ENCODE measurements at regions not wholly inside any gene's neighbourhood (a gene's known extent, or its start where the extent isn't known, plus 50 kb on each side); places are given as distances from the start of the nearest gene placed in this dataset.

DNA sequence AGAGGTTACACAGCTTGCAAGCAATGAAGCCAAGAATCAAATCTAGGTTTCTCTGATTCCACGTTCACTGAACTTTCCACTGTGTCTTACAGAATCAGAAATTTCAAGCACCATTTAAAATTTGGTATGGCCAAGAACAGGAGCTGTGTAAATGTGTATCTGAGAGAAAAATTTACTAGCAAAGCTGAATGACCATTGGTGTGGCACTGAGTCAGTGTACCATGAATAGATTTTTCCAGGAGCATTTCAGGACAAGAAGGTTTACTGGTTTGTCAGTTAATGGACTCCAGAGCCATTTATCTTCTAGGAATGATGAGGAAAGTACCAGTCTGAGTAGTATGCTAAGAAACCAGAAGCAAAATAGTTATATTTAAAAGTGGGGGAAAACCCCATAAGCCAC is 269.4 kb upstream of the FAT3 start:
- CTCF ChIA-PET, result no interaction called here
- no peaks in the 10 kb centered on the region for H3K27me3 Mint-ChIP-seq

DNA sequence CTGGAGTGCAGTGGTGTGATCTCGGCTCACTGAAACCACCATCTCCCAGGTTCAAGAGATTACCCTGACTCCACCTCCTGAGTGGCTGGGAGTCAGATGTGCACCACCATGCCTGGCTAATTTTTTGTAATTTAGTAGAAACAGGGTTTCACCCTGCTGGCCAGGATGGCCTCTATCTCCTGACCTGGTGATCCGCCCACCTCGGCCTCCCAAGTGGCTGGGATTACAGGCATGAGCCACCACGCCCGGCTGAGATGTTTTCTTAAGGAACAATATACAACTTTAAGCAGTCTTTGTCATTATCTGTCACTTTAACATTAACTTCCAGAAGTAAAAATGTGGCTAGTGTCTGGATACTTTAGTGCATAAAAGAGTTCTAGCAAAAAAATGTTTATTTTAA is 272.6 kb upstream of the FAT3 start:
- H3K36me3 Mint-ChIP-seq, result no peaks in the 10 kb centered on the region
- H3K4me3 Mint-ChIP-seq, result no peak overlapping the region
- ATAC-seq (no peak), DNase-seq (no peak)
- H3K27me3 Mint-ChIP-seq, result no peaks in the 10 kb centered on the region
- CTCF ChIA-PET, result no interaction called here
- H3K4me1 Mint-ChIP-seq, result no peaks in the 10 kb centered on the region
- no peak overlapping the region for H3K27ac Mint-ChIP-seq
- H3K9me3 Mint-ChIP-seq (ENCODE audit: low read depth), result no peaks in the 10 kb centered on the region

More for the DNA sequence above, 269.4 kb upstream of the FAT3 start:
- H3K27ac Mint-ChIP-seq, result no peak overlapping the region
- no peaks in the 10 kb centered on the region for H3K36me3 Mint-ChIP-seq
- no peaks in the 10 kb centered on the region for H3K4me1 Mint-ChIP-seq
- DNase-seq (no peak), ATAC-seq (no peak)
- H3K4me3 Mint-ChIP-seq, result no peak overlapping the region
- no peaks in the 10 kb centered on the region for H3K9me3 Mint-ChIP-seq (ENCODE audit: low read depth)

DNA sequence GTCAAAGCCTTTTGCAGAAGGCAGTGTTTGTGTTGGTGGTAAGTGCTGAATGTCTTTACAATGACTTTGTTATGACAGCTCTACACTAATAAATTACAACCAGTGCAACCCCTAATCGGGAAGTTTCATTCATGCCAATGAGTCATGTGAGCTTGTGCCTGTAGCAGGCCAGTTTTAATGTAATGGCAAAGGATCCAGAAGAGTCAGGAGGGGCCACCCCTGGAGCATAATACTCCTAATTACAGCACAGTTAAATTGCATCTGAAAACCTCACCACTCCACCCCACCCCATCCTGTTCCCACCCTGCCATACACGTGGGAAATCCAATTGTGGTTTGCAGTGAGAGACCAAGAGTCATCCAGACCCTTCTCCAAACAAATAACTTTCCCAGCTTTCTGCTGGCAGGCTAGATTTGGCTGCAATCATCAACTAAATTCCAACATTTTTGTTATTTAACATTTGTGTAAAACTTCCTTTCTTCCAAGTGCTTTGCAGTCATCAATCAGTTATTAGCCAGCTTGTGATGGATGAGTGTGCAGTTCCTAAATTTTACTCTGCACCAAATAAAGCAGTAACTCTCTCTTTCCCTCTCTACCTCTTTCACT is 277.3 kb upstream of the FAT3 start:
- H3K27me3 Mint-ChIP-seq, result no peaks in the 10 kb centered on the region
- no peak overlapping the region for H3K4me3 Mint-ChIP-seq
- H3K4me1 Mint-ChIP-seq, result no peaks in the 10 kb centered on the region
- ATAC-seq (no peak), DNase-seq (no peak)
- CTCF ChIA-PET, result no interaction called here
- no peak overlapping the region for H3K27ac Mint-ChIP-seq
- no peaks in the 10 kb centered on the region for H3K36me3 Mint-ChIP-seq
- no peaks in the 10 kb centered on the region for H3K9me3 Mint-ChIP-seq (ENCODE audit: low read depth)

DNA sequence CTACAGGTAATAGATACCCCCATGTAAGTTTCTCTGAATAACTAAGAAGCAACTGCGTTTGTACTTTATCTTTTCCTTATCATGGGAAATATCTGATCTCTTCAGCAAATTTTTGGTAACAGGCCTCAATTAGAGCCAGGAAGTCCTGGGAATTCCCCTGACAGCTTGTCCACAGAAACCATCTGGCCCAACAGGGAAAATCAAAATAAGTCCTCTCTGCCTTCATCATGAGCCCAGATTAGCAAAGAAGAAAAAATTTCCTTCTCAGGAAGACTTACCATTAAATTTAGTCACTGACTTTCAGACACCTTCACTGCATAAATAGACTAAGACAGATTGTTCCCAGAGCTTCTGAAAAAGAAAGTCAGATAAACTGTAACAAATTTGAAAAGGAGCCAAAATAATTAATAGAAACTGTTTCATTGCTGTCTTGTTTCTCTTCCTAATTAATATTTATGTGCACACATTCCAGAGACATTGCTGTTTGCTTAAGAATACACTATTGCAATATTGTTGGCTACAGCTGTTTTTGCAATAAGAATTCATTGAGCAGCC is 278.1 kb upstream of the FAT3 start:
- CTCF ChIA-PET, result interaction anchor here (0.6 kb wide), 1 partner anchor 296 kb away, joined by 3 read pairs; no protein-coding TSS in a partner anchor
- Mint-ChIP-seq H3K9me3 (ENCODE audit: low read depth) (no peaks in the 10 kb centered on the region), H3K27me3 (no peaks in the 10 kb centered on the region), H3K4me3 (no peak overlapping the region), H3K27ac (no peak overlapping the region), H3K36me3 (no peaks in the 10 kb centered on the region), H3K4me1 (no peaks in the 10 kb centered on the region)
- no peak for ATAC-seq
- no peak for DNase-seq

DNA sequence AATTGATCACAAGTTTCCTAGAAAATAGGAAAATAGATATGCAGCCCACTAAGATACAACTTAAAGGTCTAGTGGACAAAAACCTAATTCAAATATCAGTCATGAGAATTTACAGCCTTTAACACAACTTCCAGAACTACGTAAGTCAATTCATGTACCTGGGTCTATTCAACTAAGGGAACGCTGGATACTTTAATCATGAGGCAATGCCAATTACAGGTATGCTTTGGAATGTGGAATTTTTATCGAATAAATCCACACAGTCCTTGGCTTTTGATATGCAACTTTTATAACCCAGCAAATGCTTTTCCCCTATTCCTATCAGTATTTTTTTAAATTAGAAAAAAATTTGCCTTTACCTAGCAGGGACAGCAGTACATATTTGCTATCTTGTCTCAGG is 289.5 kb upstream of the FAT3 start:
- CTCF ChIA-PET, result no interaction called here
- ATAC-seq, result no peak
- DNase-seq, result no peak
- Mint-ChIP-seq H3K9me3 (ENCODE audit: low read depth) (peaks cover 11% of the 10 kb centered on the region), H3K27me3 (no peaks in the 10 kb centered on the region), H3K4me3 (no peak overlapping the region), H3K27ac (no peak overlapping the region), H3K4me1 (no peaks in the 10 kb centered on the region), H3K36me3 (no peaks in the 10 kb centered on the region)

DNA sequence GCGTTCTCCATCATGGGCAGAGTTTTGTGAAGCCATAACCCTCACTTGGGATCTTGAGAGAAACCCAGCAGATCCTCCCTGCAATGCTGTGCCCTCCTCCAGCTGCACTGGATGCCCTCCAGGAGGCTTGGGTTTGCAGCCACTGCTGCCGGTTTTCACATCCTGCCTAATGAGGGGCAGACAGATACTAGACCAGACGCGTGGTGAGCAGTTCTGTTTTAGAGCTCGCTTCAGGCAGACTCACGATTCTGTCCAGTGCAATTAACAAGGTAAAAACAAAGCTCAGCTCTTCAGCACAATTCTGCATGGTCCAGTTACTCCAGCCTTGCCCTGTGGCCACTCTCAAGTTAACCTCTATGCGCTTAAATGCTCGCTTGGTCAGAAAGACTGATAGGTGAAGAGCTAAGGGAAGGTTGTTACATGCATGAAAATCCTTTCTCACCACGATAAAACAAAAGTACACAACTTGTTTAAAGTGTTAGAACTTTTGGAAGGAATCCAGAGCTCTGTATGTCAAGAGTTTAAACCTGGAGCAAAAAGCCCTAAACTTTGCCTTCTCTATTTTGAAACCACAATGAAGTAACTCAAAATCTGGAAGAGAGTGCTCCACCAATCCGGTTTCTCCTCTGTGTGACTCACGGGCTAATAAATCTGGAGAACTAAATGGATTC is 292.3 kb upstream of the FAT3 start:
- no peak for DNase-seq
- no peak for ATAC-seq
- Mint-ChIP-seq H3K9me3 (ENCODE audit: low read depth) (peaks cover 11% of the 10 kb centered on the region), H3K27me3 (no peaks in the 10 kb centered on the region), H3K4me1 (no peaks in the 10 kb centered on the region), H3K27ac (no peak overlapping the region), H3K36me3 (no peaks in the 10 kb centered on the region), H3K4me3 (no peak overlapping the region)
- CTCF ChIA-PET, result no interaction called here

DNA sequence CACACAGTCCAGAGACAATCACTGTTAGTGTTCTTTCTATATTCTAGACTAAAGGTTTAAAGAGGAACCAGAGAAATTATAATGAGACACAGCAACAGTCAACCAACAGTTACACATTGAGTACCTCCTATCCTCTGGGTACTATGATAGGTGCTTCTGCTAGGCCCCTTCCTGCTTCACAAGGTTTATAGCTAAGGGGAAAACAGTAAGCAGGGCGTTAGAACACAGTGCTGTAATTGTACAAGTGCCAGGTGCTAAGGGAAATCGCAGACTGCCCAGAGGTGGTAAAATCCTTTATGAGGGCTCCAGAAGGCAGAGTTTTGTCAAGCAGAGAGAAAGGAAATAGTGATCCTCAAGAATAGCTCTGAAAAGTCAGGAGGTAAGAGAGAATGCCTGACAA is 297.2 kb upstream of the FAT3 start:
- no peak overlapping the region for H3K27ac Mint-ChIP-seq

DNA sequence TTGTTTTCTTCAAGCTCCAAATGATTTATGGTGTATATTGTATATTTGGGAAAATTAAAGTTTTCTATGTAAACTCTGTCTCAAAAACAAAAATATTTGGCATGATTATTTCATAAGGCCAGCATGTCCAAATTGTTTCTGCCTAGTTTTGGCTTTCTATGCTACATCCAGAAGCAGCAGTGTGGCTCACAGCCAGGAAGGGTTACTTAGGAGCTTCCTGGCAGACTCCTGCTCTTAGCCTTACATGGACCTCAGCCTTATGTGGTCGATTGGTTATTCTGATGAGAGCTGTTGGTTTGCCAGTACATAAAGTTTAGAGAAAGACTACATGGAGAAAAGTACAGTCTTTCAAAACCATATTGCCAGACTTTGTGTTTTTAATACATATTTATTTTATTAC is 297.7 kb upstream of the FAT3 start:
- Mint-ChIP-seq H3K4me1 (no peaks in the 10 kb centered on the region), H3K36me3 (no peaks in the 10 kb centered on the region), H3K9me3 (ENCODE audit: low read depth) (peaks cover 12% of the 10 kb centered on the region), H3K27ac (no peak overlapping the region), H3K4me3 (no peak overlapping the region), H3K27me3 (no peaks in the 10 kb centered on the region)
- ATAC-seq (no peak), DNase-seq (no peak)
- CTCF ChIA-PET, result no interaction called here

More for the DNA sequence above, 297.2 kb upstream of the FAT3 start:
- H3K4me1 Mint-ChIP-seq, result no peaks in the 10 kb centered on the region
- CTCF ChIA-PET, result no interaction called here
- no peak for DNase-seq
- peaks cover 12% of the 10 kb centered on the region for H3K9me3 Mint-ChIP-seq (ENCODE audit: low read depth)
- H3K4me3 Mint-ChIP-seq, result no peak overlapping the region
- ATAC-seq, result no peak
- no peaks in the 10 kb centered on the region for H3K27me3 Mint-ChIP-seq
- no peaks in the 10 kb centered on the region for H3K36me3 Mint-ChIP-seq

DNA sequence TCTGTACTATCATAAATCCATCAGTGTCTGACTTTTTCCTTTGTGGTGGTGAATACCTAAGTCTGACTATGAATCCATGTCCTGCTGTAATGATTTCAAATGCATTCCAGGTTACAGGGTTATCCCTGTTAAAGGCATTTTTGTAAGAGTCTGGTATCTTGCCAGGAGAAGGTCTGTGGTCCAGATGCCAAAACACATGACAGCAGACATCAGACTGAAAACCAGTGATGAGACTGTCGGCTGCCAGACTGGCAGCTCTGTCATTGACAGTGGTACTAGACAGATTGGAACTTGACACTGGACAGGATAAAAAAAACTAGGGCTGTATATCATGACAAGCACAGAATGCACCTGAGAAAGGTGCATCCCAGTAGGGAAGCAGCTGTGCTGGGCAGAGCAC is 301.8 kb upstream of the FAT3 start:
- no peak for ATAC-seq
- Mint-ChIP-seq H3K4me1 (no peaks in the 10 kb centered on the region), H3K9me3 (ENCODE audit: low read depth) (peaks cover 5% of the 10 kb centered on the region), H3K27me3 (no peaks in the 10 kb centered on the region), H3K36me3 (no peaks in the 10 kb centered on the region), H3K27ac (no peak overlapping the region), H3K4me3 (no peak overlapping the region)
- no peak for DNase-seq
- CTCF ChIA-PET, result no interaction called here

DNA sequence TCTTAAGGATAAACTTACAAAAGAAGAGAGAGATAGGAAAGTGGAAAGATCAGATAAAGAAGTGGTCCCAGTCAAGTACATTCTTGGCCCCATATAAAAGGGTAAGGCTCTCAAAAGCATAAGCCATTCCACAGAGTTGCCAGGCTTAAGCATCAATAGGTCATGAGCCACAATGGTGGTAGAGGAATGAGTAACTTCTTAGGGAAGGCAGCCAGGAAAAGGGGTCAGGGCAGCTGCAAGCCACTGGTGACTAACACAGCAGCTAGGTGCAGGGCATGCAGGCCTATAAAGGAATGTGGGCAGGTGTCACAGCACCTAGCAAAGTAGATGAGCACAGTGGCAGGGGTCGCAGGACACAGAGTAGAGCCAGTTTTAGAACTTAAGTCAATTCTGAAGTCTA is 302.6 kb upstream of the FAT3 start:
- H3K36me3 Mint-ChIP-seq, result no peaks in the 10 kb centered on the region
- ATAC-seq, result no peak
- H3K27ac Mint-ChIP-seq, result no peak overlapping the region
- H3K4me1 Mint-ChIP-seq, result no peaks in the 10 kb centered on the region
- no peak for DNase-seq
- peaks cover 5% of the 10 kb centered on the region for H3K9me3 Mint-ChIP-seq (ENCODE audit: low read depth)
- CTCF ChIA-PET, result no interaction called here
- H3K4me3 Mint-ChIP-seq, result no peak overlapping the region
- no peaks in the 10 kb centered on the region for H3K27me3 Mint-ChIP-seq

DNA sequence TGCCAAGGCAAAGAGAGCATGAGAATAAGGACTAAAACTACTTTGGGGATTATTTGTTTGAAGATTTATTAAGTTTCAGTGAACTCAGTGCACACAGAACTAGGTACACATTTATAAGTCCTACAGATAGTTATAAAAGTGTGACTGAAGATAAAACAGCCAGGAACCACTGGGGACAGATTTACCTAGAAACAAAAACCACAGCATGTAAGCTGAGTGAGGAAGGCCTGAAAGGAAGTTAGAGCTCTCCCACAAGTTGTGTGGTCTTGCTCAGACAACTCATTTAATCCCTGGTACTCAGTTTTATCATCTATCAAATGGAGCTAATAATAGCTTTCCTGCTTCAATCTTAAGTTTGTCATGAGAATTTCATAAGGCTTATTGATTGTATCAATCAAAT is 311.2 kb upstream of the FAT3 start:
- no peak overlapping the region for H3K4me3 Mint-ChIP-seq
- ATAC-seq, result no peak
- no peak for DNase-seq
- H3K27me3 Mint-ChIP-seq, result no peaks in the 10 kb centered on the region
- H3K27ac Mint-ChIP-seq, result no peak overlapping the region
- no peaks in the 10 kb centered on the region for H3K4me1 Mint-ChIP-seq
- H3K9me3 Mint-ChIP-seq (ENCODE audit: low read depth), result peaks cover 9% of the 10 kb centered on the region
- CTCF ChIA-PET, result no interaction called here
- H3K36me3 Mint-ChIP-seq, result no peaks in the 10 kb centered on the region

DNA sequence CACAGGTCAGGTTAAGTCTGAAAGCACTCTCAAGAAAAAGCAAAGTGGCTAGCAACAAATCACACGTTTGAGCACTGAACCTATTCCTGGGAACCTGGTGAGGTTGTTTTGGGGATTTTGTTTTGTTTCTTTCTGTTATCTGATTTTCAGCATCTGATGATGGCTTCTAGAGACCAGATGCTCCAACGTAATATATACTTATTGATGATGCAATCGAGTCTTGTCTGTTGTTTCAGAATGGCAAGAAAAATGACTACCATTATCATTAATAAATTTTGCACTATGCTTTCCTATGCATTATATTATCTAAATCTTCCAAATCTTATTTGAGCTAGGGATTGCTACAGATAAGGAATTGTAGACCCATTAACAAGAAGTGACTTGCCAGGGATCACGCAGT is 312.3 kb upstream of the FAT3 start:
- DNase-seq (no peak), ATAC-seq (no peak)
- Mint-ChIP-seq H3K4me1 (no peaks in the 10 kb centered on the region), H3K27ac (no peak overlapping the region), H3K36me3 (no peaks in the 10 kb centered on the region), H3K27me3 (no peaks in the 10 kb centered on the region), H3K9me3 (ENCODE audit: low read depth) (peaks cover 9% of the 10 kb centered on the region), H3K4me3 (no peak overlapping the region)
- CTCF ChIA-PET, result no interaction called here

DNA sequence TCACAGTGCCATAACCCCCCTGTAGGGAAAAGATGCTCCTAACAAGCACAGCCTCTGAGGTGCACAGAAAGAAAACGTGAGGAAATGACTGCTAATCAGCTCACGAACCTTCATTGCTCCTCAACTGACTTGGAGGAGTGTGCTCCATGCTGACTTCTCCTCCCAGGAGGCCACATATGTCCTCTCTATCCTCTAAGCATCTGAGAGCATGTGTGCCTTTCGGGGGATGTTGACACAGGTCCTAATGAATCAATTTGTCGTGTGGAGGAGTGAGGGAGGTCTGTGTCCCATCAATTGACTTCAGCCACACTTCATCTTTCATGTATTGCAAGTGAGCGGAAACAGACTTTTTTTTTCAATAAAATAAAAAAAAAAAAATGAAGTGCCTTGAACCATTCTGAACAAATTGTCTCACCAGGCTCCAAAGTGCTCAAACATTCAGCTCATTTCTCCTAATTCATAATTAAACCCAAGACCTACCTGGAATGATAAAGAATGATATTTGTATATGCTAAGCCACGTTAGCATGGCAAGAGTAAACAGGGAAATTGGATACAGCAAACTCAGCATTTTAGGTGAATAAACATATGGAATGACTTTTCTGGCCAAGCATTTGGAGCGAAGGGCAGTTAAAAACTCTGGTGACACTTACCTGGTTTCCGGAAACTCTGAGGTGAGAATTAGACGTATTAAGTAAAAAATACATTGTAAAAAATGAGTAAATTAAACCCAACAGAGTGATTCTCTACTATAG is 317.6 kb upstream of the FAT3 start:
- Mint-ChIP-seq H3K9me3 (ENCODE audit: low read depth) (peaks cover 11% of the 10 kb centered on the region), H3K27me3 (no peaks in the 10 kb centered on the region), H3K4me1 (no peaks in the 10 kb centered on the region), H3K36me3 (no peaks in the 10 kb centered on the region), H3K4me3 (no peak overlapping the region), H3K27ac (no peak overlapping the region)
- no peak for DNase-seq
- CTCF ChIA-PET, result no interaction called here
- ATAC-seq, result no peak
